ENCODE measurements at regions not wholly inside any gene's neighbourhood (a gene's known extent, or its start where the extent isn't known, plus 50 kb on each side); places are given as distances from the start of the nearest gene placed in this dataset.
"Not testable (repeated sequence)": the region's sequence is repeated elsewhere in the genome, so short reads cannot be mapped to it uniquely, and the experiment has no call there.

GRCh38 chr3:137150825-137151224 is 193.0 kb downstream of the IL20RB start:
- no peaks in the 10 kb centered on the region for H3K36me3 Mint-ChIP-seq (ENCODE audit: low read depth)
- H3K27ac Mint-ChIP-seq: no peak overlapping the region
- H3K9me3 Mint-ChIP-seq: no peaks in the 10 kb centered on the region
- intact Hi-C loops (cut with micrococcal nuclease): no loop called here
- H3K4me3 Mint-ChIP-seq: no peak overlapping the region
- no peaks in the 10 kb centered on the region for H3K4me1 Mint-ChIP-seq (ENCODE audit: low read depth)
- no peaks in the 10 kb centered on the region for H3K27me3 Mint-ChIP-seq

GRCh38 chr3:137153046-137153445 is 195.3 kb downstream of the IL20RB start:
- H3K4me1 Mint-ChIP-seq (ENCODE audit: low read depth); H3K36me3 Mint-ChIP-seq (ENCODE audit: low read depth); H3K27me3 Mint-ChIP-seq; intact Hi-C loops (cut with micrococcal nuclease); H3K4me3 Mint-ChIP-seq; H3K9me3 Mint-ChIP-seq; H3K27ac Mint-ChIP-seq: not testable (repeated sequence)

- H3K4me1 Mint-ChIP-seq (ENCODE audit: low read depth): no peaks in the 10 kb centered on the region
- intact Hi-C loops (cut with micrococcal nuclease): no loop called here
These were observed 205.6 kb downstream of the IL20RB start for GRCh38 chr3:137163241-137163871.

GRCh38 chr3:137163958-137164357 is 206.2 kb downstream of the IL20RB start:
- Mint-ChIP-seq H3K27ac (no peak overlapping the region), H3K27me3 (no peaks in the 10 kb centered on the region), H3K4me1 (ENCODE audit: low read depth) (no peaks in the 10 kb centered on the region), H3K4me3 (no peak overlapping the region), H3K9me3 (no peaks in the 10 kb centered on the region), H3K36me3 (ENCODE audit: low read depth) (no peaks in the 10 kb centered on the region)
- intact Hi-C loops (cut with micrococcal nuclease): no loop called here

More at GRCh38 chr3:137163241-137163871, 205.6 kb downstream of the IL20RB start:
- H3K27ac Mint-ChIP-seq: no peak overlapping the region
- no peak overlapping the region for H3K4me3 Mint-ChIP-seq
- H3K9me3 Mint-ChIP-seq: no peaks in the 10 kb centered on the region
- no peaks in the 10 kb centered on the region for H3K27me3 Mint-ChIP-seq
- no peaks in the 10 kb centered on the region for H3K36me3 Mint-ChIP-seq (ENCODE audit: low read depth)

- Mint-ChIP-seq H3K36me3 (ENCODE audit: low read depth) (no peaks in the 10 kb centered on the region), H3K4me1 (ENCODE audit: low read depth) (no peaks in the 10 kb centered on the region), H3K27me3 (no peaks in the 10 kb centered on the region), H3K27ac (no peak overlapping the region), H3K9me3 (peaks cover 5% of the 10 kb centered on the region), H3K4me3 (no peak overlapping the region)
- intact Hi-C loops (cut with micrococcal nuclease): no loop called here
These were observed 207.5 kb downstream of the IL20RB start for GRCh38 chr3:137165117-137165806.

GRCh38 chr3:137171834-137172603 is 214.2 kb downstream of the IL20RB start:
- intact Hi-C loops (cut with micrococcal nuclease): no loop called here
- H3K4me1 Mint-ChIP-seq (ENCODE audit: low read depth): no peaks in the 10 kb centered on the region
- H3K27me3 Mint-ChIP-seq: no peaks in the 10 kb centered on the region

GRCh38 chr3:137172728-137173127 is 214.9 kb downstream of the IL20RB start:
- intact Hi-C loops (cut with micrococcal nuclease): no loop called here
- no peaks in the 10 kb centered on the region for H3K36me3 Mint-ChIP-seq (ENCODE audit: low read depth)
- H3K27ac Mint-ChIP-seq: no peak overlapping the region
- H3K4me1 Mint-ChIP-seq (ENCODE audit: low read depth): no peaks in the 10 kb centered on the region
- peaks cover 8% of the 10 kb centered on the region for H3K9me3 Mint-ChIP-seq
- H3K27me3 Mint-ChIP-seq: no peaks in the 10 kb centered on the region
- H3K4me3 Mint-ChIP-seq: no peak overlapping the region

More at GRCh38 chr3:137171834-137172603, 214.2 kb downstream of the IL20RB start:
- Mint-ChIP-seq H3K27ac (no peak overlapping the region), H3K36me3 (ENCODE audit: low read depth) (no peaks in the 10 kb centered on the region), H3K4me3 (no peak overlapping the region), H3K9me3 (peaks cover 8% of the 10 kb centered on the region)

GRCh38 chr3:137174514-137174913 is 216.7 kb downstream of the IL20RB start:
- Mint-ChIP-seq H3K27ac (no peak overlapping the region), H3K4me3 (no peak overlapping the region), H3K36me3 (ENCODE audit: low read depth) (no peaks in the 10 kb centered on the region), H3K4me1 (ENCODE audit: low read depth) (no peaks in the 10 kb centered on the region), H3K9me3 (peaks cover 8% of the 10 kb centered on the region), H3K27me3 (no peaks in the 10 kb centered on the region)
- intact Hi-C loops (cut with micrococcal nuclease): no loop called here

- no peak overlapping the region for H3K4me3 Mint-ChIP-seq
- peaks cover 7% of the 10 kb centered on the region for H3K9me3 Mint-ChIP-seq
- H3K27ac Mint-ChIP-seq: no peak overlapping the region
- intact Hi-C loops (cut with micrococcal nuclease): no loop called here
- no peaks in the 10 kb centered on the region for H3K36me3 Mint-ChIP-seq (ENCODE audit: low read depth)
- no peaks in the 10 kb centered on the region for H3K27me3 Mint-ChIP-seq
- no peaks in the 10 kb centered on the region for H3K4me1 Mint-ChIP-seq (ENCODE audit: low read depth)
These were observed 222.4 kb downstream of the IL20RB start for GRCh38 chr3:137180220-137180619.

- Mint-ChIP-seq H3K9me3 (peaks cover 11% of the 10 kb centered on the region), H3K4me1 (ENCODE audit: low read depth) (no peaks in the 10 kb centered on the region), H3K27me3 (no peaks in the 10 kb centered on the region), H3K4me3 (no peak overlapping the region), H3K36me3 (ENCODE audit: low read depth) (no peaks in the 10 kb centered on the region), H3K27ac (no peak overlapping the region)
- intact Hi-C loops (cut with micrococcal nuclease): no loop called here
These were observed 233.5 kb downstream of the IL20RB start for GRCh38 chr3:137191133-137191923.

GRCh38 chr3:137191951-137192350 is 234.2 kb downstream of the IL20RB start:
- intact Hi-C loops (cut with micrococcal nuclease): no loop called here
- Mint-ChIP-seq H3K27me3 (no peaks in the 10 kb centered on the region), H3K9me3 (peaks cover 11% of the 10 kb centered on the region), H3K4me3 (no peak overlapping the region), H3K36me3 (ENCODE audit: low read depth) (no peaks in the 10 kb centered on the region), H3K27ac (no peak overlapping the region), H3K4me1 (ENCODE audit: low read depth) (no peaks in the 10 kb centered on the region)

GRCh38 chr3:137194301-137194700 is 236.5 kb downstream of the IL20RB start:
- Mint-ChIP-seq H3K9me3 (peaks cover 18% of the 10 kb centered on the region), H3K36me3 (ENCODE audit: low read depth) (no peaks in the 10 kb centered on the region), H3K4me1 (ENCODE audit: low read depth) (no peaks in the 10 kb centered on the region), H3K4me3 (no peak overlapping the region), H3K27ac (no peak overlapping the region), H3K27me3 (no peaks in the 10 kb centered on the region)
- intact Hi-C loops (cut with micrococcal nuclease): no loop called here

- intact Hi-C loops (cut with micrococcal nuclease); H3K27ac Mint-ChIP-seq: not testable (repeated sequence)
These were observed 240.6 kb downstream of the IL20RB start for GRCh38 chr3:137198374-137198773.

GRCh38 chr3:137199678-137200077 is 241.9 kb downstream of the IL20RB start:
- Mint-ChIP-seq H3K27me3 (no peaks in the 10 kb centered on the region), H3K4me1 (ENCODE audit: low read depth) (no peaks in the 10 kb centered on the region), H3K36me3 (ENCODE audit: low read depth) (no peaks in the 10 kb centered on the region), H3K4me3 (no peak overlapping the region), H3K9me3 (peaks cover 15% of the 10 kb centered on the region), H3K27ac (no peak overlapping the region)
- intact Hi-C loops (cut with micrococcal nuclease): no loop called here

More at GRCh38 chr3:137198374-137198773, 240.6 kb downstream of the IL20RB start:
- H3K4me1 Mint-ChIP-seq (ENCODE audit: low read depth); H3K27me3 Mint-ChIP-seq; H3K4me3 Mint-ChIP-seq; H3K36me3 Mint-ChIP-seq (ENCODE audit: low read depth): not testable (repeated sequence)
- H3K9me3 Mint-ChIP-seq: peaks cover 15% of the 10 kb centered on the region
